Suprapubic skin (tissue), 4 donors: ENCODE measurements at regions not wholly inside any gene's neighbourhood (a gene's known extent, or its start where the extent isn't known, plus 50 kb on each side); places are given as distances from the start of the nearest gene placed in this dataset.

ENCODE experiments used
- DNase-seq, 2 donors: peaks; one replicate each; pipeline ENCODE4 v3.0.0-alpha.2; 2019; ENCODE audit warnings: low spot score in 2 of 2
- H3K27ac ChIP-seq: fragments of 200-600 bp; sonication (generic); one replicate; pipeline ENCODE4 v1.5.1; 2019
- H3K27me3 ChIP-seq: fragments of 200-600 bp; sonication (generic); one replicate; pipeline ENCODE4 v1.5.1; 2019
- H3K36me3 ChIP-seq: fragments of 200-600 bp; sonication (generic); one replicate; pipeline ENCODE4 v1.5.1; 2019
- H3K4me1 ChIP-seq: fragments of 200-600 bp; sonication (generic); one replicate; pipeline ENCODE4 v1.5.1; 2019
- H3K4me3 ChIP-seq: fragments of 200-600 bp; sonication (generic); one replicate; pipeline ENCODE4 v1.5.1; 2019; ENCODE audit warnings: mild to moderate bottlenecking
- H3K9me3 ChIP-seq: fragments of 200-600 bp; sonication (generic); one replicate; pipeline ENCODE4 v1.5.1; 2019
- CTCF ChIP-seq, 2 donors: fragments of 200-600 bp in 1 of 2; fragments of 450-650 bp in 1 of 2; sonication (generic) in 1 of 2; IDR thresholded peaks; one replicate each; pipeline ENCODE4 v1.5.1; 2016 to 2019; ENCODE audit warnings: antibody characterized with exemption in 2 of 2, mild to moderate bottlenecking in 1 of 2, moderate library complexity in 1 of 2
- EP300 ChIP-seq: sonication (generic); formaldehyde crosslinking; IDR thresholded peaks from one replicate; pipeline ENCODE4 v1.6.1; 2017; ENCODE audit warnings: antibody characterized with exemption
- POLR2A ChIP-seq, 2 donors: fragments of 450-650 bp; IDR thresholded peaks; one replicate each; pipeline ENCODE4 v1.6.1; 2017; ENCODE audit warnings: antibody characterized with exemption in 2 of 2, mild to moderate bottlenecking in 2 of 2, moderate library complexity in 2 of 2
- POLR2AphosphoS5 ChIP-seq, 3 donors: sonication (generic); formaldehyde crosslinking; IDR thresholded peaks; one replicate each; pipeline ENCODE4 v1.6.1; 2017; ENCODE audit warnings: antibody characterized with exemption in 3 of 3
- WGBS: methylation state at CpG from one replicate; pipeline ENCODE4 v1.1.5; 2018; 5-methylcytosine and 5-hydroxymethylcytosine counted together

DNA sequence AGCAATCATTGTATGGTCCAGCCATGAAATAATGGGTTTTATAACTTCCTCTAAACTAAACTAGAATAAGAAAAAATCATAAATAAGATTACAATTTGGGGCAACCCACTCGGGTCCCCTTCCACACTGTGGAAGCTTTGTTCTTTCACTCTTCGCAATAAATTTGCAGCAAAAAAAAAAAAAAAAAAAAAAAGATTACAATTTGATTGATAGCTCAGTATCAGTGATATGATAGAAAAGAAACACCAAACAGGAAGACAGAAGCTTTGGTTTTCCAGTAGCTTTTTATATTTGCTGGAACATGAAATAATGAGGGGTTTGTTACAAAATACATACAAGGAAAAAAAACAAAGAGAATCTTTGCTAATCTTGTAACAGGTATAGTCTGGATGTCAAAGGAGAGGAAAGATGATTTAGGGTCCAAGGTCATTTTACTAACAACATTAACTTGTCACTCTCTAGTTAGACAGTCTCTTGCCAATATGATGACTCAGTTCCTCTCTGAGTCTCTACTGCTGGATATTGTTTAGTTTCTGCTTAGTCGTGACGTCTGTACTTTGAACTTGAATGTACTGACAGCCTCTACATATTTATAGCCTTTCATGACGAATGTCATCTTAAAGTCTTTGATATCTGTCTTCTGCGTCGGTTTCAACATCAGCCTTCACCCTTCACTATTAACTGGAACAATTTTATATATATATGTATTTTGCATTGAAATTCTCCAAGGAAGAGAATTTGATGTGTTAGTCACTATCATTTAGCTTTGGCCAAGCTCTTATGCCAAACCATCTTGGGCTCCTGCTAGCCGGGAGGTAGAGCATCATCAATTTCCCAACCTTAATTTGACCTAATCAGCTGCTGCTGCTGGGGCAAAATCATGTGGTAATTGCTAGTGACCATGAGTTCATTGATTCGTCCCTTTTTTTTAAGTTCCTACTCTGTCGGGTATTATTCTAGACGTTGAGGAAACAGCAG is 213.1 kb upstream of the STXBP5 start:
- TF ChIP-seq POLR2AphosphoS5 (IDR thresholded peaks at IDR 0.05) (no peak), EP300 (no peak), POLR2A (IDR thresholded peaks at IDR 0.05) (no peak)
- DNase-seq = no peak
- H3K27ac ChIP-seq = no peak overlapping the region
- H3K4me1 ChIP-seq = no peaks in the 10 kb centered on the region
- no peak overlapping the region for H3K4me3 ChIP-seq
- no peaks in the 10 kb centered on the region for H3K36me3 ChIP-seq
- H3K9me3 ChIP-seq = no peaks in the 10 kb centered on the region
- H3K27me3 ChIP-seq = no peaks in the 10 kb centered on the region
- 73% methylated on average over 11 of the region's 11 CpGs for WGBS

GRCh38 chr6:146997062-146997461 is 207.2 kb upstream of the STXBP5 start:
- H3K4me3 ChIP-seq = no peak overlapping the region
- peaks cover 11% of the 10 kb centered on the region for H3K4me1 ChIP-seq
- no peaks in the 10 kb centered on the region for H3K27me3 ChIP-seq
- no peak for DNase-seq
- H3K27ac ChIP-seq = no peak overlapping the region
- H3K36me3 ChIP-seq = no peaks in the 10 kb centered on the region
- no peak for TF ChIP-seq EP300
- no peak for TF ChIP-seq POLR2AphosphoS5 (IDR thresholded peaks at IDR 0.05)
- TF ChIP-seq CTCF (IDR thresholded peaks at IDR 0.05) = no peak
- no peak for TF ChIP-seq POLR2A (IDR thresholded peaks at IDR 0.05)
- no peaks in the 10 kb centered on the region for H3K9me3 ChIP-seq
- 95% methylated on average over 1 of the region's 1 CpG for WGBS

- no peak for TF ChIP-seq CTCF (IDR thresholded peaks at IDR 0.05)
- no peak for TF ChIP-seq EP300
- no peak for TF ChIP-seq POLR2A (IDR thresholded peaks at IDR 0.05)
- TF ChIP-seq POLR2AphosphoS5 (IDR thresholded peaks at IDR 0.05) = no peak
- H3K4me1 ChIP-seq = peaks cover 11% of the 10 kb centered on the region
- 87% methylated on average over 5 of the region's 5 CpGs for WGBS
- no peaks in the 10 kb centered on the region for H3K27me3 ChIP-seq
- H3K36me3 ChIP-seq = no peaks in the 10 kb centered on the region
- no peaks in the 10 kb centered on the region for H3K9me3 ChIP-seq
- no peak overlapping the region for H3K4me3 ChIP-seq
- no peak overlapping the region for H3K27ac ChIP-seq
- no peak for DNase-seq
Observed at GRCh38 chr6:146999766-147000165, 204.5 kb upstream of the STXBP5 start.

DNA sequence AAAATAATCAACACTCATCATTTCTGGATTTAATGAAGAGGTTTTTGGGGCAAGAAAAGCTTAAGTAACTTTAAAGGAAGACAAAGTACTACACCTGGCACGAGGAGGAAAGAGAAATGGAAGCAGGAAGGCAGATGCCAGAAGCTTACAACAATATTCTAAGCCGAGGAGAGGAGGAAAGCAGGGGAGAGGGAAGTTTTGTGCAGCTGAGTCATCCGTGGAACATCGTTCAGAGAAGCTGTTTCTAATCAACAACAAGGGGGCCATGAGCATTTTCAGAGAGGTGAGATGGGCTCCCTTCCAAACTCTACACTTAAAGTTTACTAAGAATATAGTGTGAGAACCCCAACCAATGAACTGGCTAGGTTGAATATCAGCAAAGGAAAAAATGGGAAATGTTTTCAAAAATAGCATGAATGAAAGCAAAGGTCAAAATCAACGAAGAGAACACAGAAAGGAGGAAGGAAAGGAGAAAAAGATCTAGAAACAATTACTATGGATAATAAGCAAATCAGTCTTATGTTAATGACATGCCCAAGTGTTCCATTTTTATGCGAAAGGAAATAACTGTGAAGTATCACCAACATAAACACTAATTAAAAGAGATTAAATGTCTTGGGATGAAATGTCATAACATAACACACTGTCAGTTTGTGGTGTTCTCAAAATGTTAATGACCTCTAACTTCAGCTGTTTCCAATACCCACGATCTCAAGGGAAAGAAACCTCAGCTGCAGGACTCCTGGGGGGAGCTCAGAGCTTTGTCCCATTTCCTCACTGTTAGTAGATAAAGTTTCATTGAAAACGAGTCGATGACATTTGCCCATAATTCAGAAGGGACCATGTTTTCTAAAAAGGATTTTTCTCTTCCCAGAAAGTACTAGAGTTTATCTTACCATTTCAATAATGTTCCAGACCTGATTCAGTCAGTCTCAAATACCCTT is 203.4 kb upstream of the STXBP5 start:
- TF ChIP-seq CTCF (IDR thresholded peaks at IDR 0.05) (no peak), POLR2AphosphoS5 (IDR thresholded peaks at IDR 0.05) (no peak), EP300 (no peak), POLR2A (IDR thresholded peaks at IDR 0.05) (no peak)
- H3K9me3 ChIP-seq = no peaks in the 10 kb centered on the region
- H3K27ac ChIP-seq = peak overlapping the region; percentile 15
- no peaks in the 10 kb centered on the region for H3K27me3 ChIP-seq
- H3K4me3 ChIP-seq = no peak overlapping the region
- peaks cover 11% of the 10 kb centered on the region for H3K4me1 ChIP-seq
- DNase-seq = no peak
- WGBS = 29% methylated on average over 9 of the region's 9 CpGs
- no peaks in the 10 kb centered on the region for H3K36me3 ChIP-seq

GRCh38 chr6:147001621-147002020 is 202.6 kb upstream of the STXBP5 start:
- Histone ChIP-seq H3K27ac (no peak overlapping the region), H3K27me3 (no peaks in the 10 kb centered on the region), H3K4me1 (peaks cover 11% of the 10 kb centered on the region), H3K36me3 (no peaks in the 10 kb centered on the region), H3K4me3 (no peak overlapping the region), H3K9me3 (no peaks in the 10 kb centered on the region)
- WGBS = 31% methylated on average over 1 of the region's 1 CpG
- TF ChIP-seq CTCF (IDR thresholded peaks at IDR 0.05) (no peak), EP300 (no peak), POLR2A (IDR thresholded peaks at IDR 0.05) (no peak), POLR2AphosphoS5 (IDR thresholded peaks at IDR 0.05) (no peak)
- DNase-seq = no peak
